ENCODE measurements at regions not wholly inside any gene's neighbourhood (a gene's known extent, or its start where the extent isn't known, plus 50 kb on each side); places are given as distances from the start of the nearest gene placed in this dataset.

GRCh38 chr17:33352526-33352925 is 59.4 kb upstream of the ASIC2 start:
- DNase-seq (ENCODE audit: low read depth in 2 of 2) = no peak

GRCh38 chr17:33356266-33356665 is 63.2 kb upstream of the ASIC2 start:
- no peak for DNase-seq (ENCODE audit: low read depth in 2 of 2)

GRCh38 chr17:33363475-33363874 is 70.4 kb upstream of the ASIC2 start:
- no peak for DNase-seq (ENCODE audit: low read depth in 2 of 2)

GRCh38 chr17:33366960-33367359 is 73.9 kb upstream of the ASIC2 start:
- no peak for DNase-seq (ENCODE audit: low read depth in 2 of 2)

- DNase-seq (ENCODE audit: low read depth in 2 of 2) = no peak
These were observed 76.1 kb upstream of the ASIC2 start for GRCh38 chr17:33369149-33369548.

GRCh38 chr17:33369876-33370275 is 76.8 kb upstream of the ASIC2 start:
- no peak for DNase-seq (ENCODE audit: low read depth in 2 of 2)

GRCh38 chr17:33370401-33370800 is 77.3 kb upstream of the ASIC2 start:
- no peak for DNase-seq (ENCODE audit: low read depth in 2 of 2)

- no peak for DNase-seq (ENCODE audit: low read depth in 2 of 2)
These were observed 78.3 kb upstream of the ASIC2 start for GRCh38 chr17:33371377-33371776.

- no peak for DNase-seq (ENCODE audit: low read depth in 2 of 2)
These were observed 80.2 kb upstream of the ASIC2 start for GRCh38 chr17:33373273-33373672.

- DNase-seq (ENCODE audit: low read depth in 2 of 2) = no peak
These were observed 82.0 kb upstream of the ASIC2 start for GRCh38 chr17:33375103-33375502.

GRCh38 chr17:33375783-33376182 is 82.7 kb upstream of the ASIC2 start:
- no peak for DNase-seq (ENCODE audit: low read depth in 2 of 2)

- DNase-seq (ENCODE audit: low read depth in 2 of 2) = no peak
These were observed 84.9 kb upstream of the ASIC2 start for GRCh38 chr17:33377837-33378595.

GRCh38 chr17:33381201-33381600 is 88.1 kb upstream of the ASIC2 start:
- DNase-seq (ENCODE audit: low read depth in 2 of 2) = no peak

- no peak for DNase-seq (ENCODE audit: low read depth in 2 of 2)
These were observed 90.5 kb upstream of the ASIC2 start for GRCh38 chr17:33383488-33384023.

GRCh38 chr17:33385133-33385532 is 92.0 kb upstream of the ASIC2 start:
- DNase-seq (ENCODE audit: low read depth in 2 of 2) = no peak

- no peak for DNase-seq (ENCODE audit: low read depth in 2 of 2)
These were observed 92.6 kb upstream of the ASIC2 start for GRCh38 chr17:33385713-33386112.

- no peak for DNase-seq (ENCODE audit: low read depth in 2 of 2)
These were observed 94.3 kb upstream of the ASIC2 start for GRCh38 chr17:33387406-33387805.

- no peak for DNase-seq (ENCODE audit: low read depth in 2 of 2)
These were observed 96.5 kb upstream of the ASIC2 start for GRCh38 chr17:33389504-33390135.

- DNase-seq (ENCODE audit: low read depth in 2 of 2) = no peak
These were observed 97.5 kb upstream of the ASIC2 start for GRCh38 chr17:33390479-33391176.

GRCh38 chr17:33396818-33397217 is 103.7 kb upstream of the ASIC2 start:
- no peak for DNase-seq (ENCODE audit: low read depth in 2 of 2)

GRCh38 chr17:33398386-33398785 is 105.3 kb upstream of the ASIC2 start:
- no peak for DNase-seq (ENCODE audit: low read depth in 2 of 2)

GRCh38 chr17:33401249-33401648 is 108.2 kb upstream of the ASIC2 start:
- DNase-seq (ENCODE audit: low read depth in 2 of 2) = no peak

- DNase-seq (ENCODE audit: low read depth in 2 of 2) = no peak
These were observed 110.1 kb upstream of the ASIC2 start for GRCh38 chr17:33403194-33403593.

Data from stimulated activated CD8-positive, alpha-beta memory T cell treated with anti-CD3 and anti-CD28 coated beads, Interleukin-2, amount 100 ng/mL, for 1 hour (primary cell).